Spleen (tissue), 7 donors: ENCODE measurements at regions not wholly inside any gene's neighbourhood (a gene's known extent, or its start where the extent isn't known, plus 50 kb on each side); places are given as distances from the start of the nearest gene placed in this dataset.

Source experiments
- CTCF ChIP-seq, 11 experiments: fragments of 200-600 bp in 7 of 11; fragments of 450-650 bp in 4 of 11; sonication (generic) in 4 of 11; IDR thresholded peaks in 8 of 11; conservative IDR thresholded peaks in 3 of 11; 1 replicate in 7 of 11; 2 replicates in 4 of 11; pipeline versions ENCODE4 v1.4.0 to v1.8.0; 2016 to 2021; ENCODE audit warnings: antibody characterized with exemption in 11 of 11, inconsistent platforms in 4 of 11, mild to moderate bottlenecking in 1 of 11
- POLR2A ChIP-seq, 3 donors: fragments of 450-650 bp; IDR thresholded peaks; one replicate each; pipeline ENCODE4 v1.5.1; 2017; ENCODE audit warnings: antibody characterized with exemption in 3 of 3, mild to moderate bottlenecking in 1 of 3
- POLR2AphosphoS5 ChIP-seq, 3 donors: sonication (generic); formaldehyde crosslinking; IDR thresholded peaks; one replicate each; pipeline ENCODE4 v1.5.1; 2017; ENCODE audit warnings: antibody characterized with exemption in 3 of 3
- donor health status: DM: no; HTN: no; CAD: no; lungs with moderate emphysema.
- donor health status: DM: no; HTN: no; CAD: no.
- donor health status: DM: no; HTN: no; CAD: no.

GRCh38 chr17:34163646-34164045 is 91.4 kb upstream of the CCL2 start:
- TF ChIP-seq CTCF (IDR thresholded peaks at IDR 0.05 in 8 of 11, conservative IDR thresholded peaks at IDR 0.05 in 3 of 11) (peak in 6 of 11 experiments; percentile 11 to 44 (median 21)), POLR2A (IDR thresholded peaks at IDR 0.05) (no peak), POLR2AphosphoS5 (IDR thresholded peaks at IDR 0.05) (no peak)
